ENCODE measurements at regions not wholly inside any gene's neighbourhood (a gene's known extent, or its start where the extent isn't known, plus 50 kb on each side); places are given as distances from the start of the nearest gene placed in this dataset.

DNA sequence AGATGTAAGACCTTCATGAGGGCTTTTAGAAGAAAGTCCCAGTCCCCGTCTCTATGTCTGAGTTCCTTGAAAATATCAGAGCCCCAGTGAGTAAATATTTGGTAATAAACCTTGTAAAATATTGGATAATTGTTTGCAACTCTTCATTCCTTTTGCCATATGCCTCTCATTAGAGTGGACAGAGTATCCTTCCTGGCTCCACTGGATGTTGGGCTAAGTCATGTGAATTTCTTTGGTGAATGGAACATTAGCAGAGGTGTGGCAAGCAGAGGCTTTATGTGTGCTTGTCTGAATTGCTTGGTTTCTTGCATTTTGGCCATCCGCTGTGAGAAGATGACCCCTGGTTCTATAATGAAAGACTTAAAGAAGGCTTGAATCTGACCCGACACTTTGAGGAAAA lies 490.3 kb downstream of the METTL15 start:
- Histone ChIP-seq H3K4me3 (ENCODE audit: low read depth, low read length) (no peak overlapping the region), H3K27ac (ENCODE audit: low read depth, low read length) (no peak overlapping the region), H3K79me2 (ENCODE audit: control insufficient read depth, insufficient read depth, low read length, unreplicated experiment) (no peaks in the 10 kb centered on the region), H3K27me3 (ENCODE audit: insufficient read depth, low read length) (no peaks in the 10 kb centered on the region), H3K36me3 (ENCODE audit: insufficient read depth, low read length) (no peaks in the 10 kb centered on the region), H3K4me1 (ENCODE audit: control insufficient read depth, insufficient read depth, low read length, unreplicated experiment) (no peaks in the 10 kb centered on the region), H2AFZ (ENCODE audit: low read length, unreplicated experiment) (no peak overlapping the region)

GRCh38 chr11:28596816-28597215 lies 488.6 kb downstream of the METTL15 start:
- H3K36me3 ChIP-seq (ENCODE audit: insufficient read depth, low read length): no peaks in the 10 kb centered on the region
- H3K79me2 ChIP-seq (ENCODE audit: control insufficient read depth, insufficient read depth, low read length, unreplicated experiment): no peaks in the 10 kb centered on the region
- H3K27me3 ChIP-seq (ENCODE audit: insufficient read depth, low read length): no peaks in the 10 kb centered on the region
- no peak overlapping the region for H2AFZ ChIP-seq (ENCODE audit: low read length, unreplicated experiment)
- no peak overlapping the region for H3K27ac ChIP-seq (ENCODE audit: low read depth, low read length)
- H3K4me3 ChIP-seq (ENCODE audit: low read depth, low read length): no peak overlapping the region
- no peaks in the 10 kb centered on the region for H3K4me1 ChIP-seq (ENCODE audit: control insufficient read depth, insufficient read depth, low read length, unreplicated experiment)

GRCh38 chr11:28592141-28592540 lies 484.0 kb downstream of the METTL15 start:
- Histone ChIP-seq H3K79me2 (ENCODE audit: control insufficient read depth, insufficient read depth, low read length, unreplicated experiment) (no peaks in the 10 kb centered on the region), H3K36me3 (ENCODE audit: insufficient read depth, low read length) (no peaks in the 10 kb centered on the region), H3K4me1 (ENCODE audit: control insufficient read depth, insufficient read depth, low read length, unreplicated experiment) (no peaks in the 10 kb centered on the region), H2AFZ (ENCODE audit: low read length, unreplicated experiment) (no peak overlapping the region), H3K4me3 (ENCODE audit: low read depth, low read length) (no peak overlapping the region), H3K27me3 (ENCODE audit: insufficient read depth, low read length) (no peaks in the 10 kb centered on the region), H3K27ac (ENCODE audit: low read depth, low read length) (no peak overlapping the region)

GRCh38 chr11:28584992-28585391 lies 476.8 kb downstream of the METTL15 start:
- H3K27me3 ChIP-seq (ENCODE audit: insufficient read depth, low read length): no peaks in the 10 kb centered on the region
- no peak overlapping the region for H3K4me3 ChIP-seq (ENCODE audit: low read depth, low read length)
- no peak overlapping the region for H3K27ac ChIP-seq (ENCODE audit: low read depth, low read length)
- H2AFZ ChIP-seq (ENCODE audit: low read length, unreplicated experiment): no peak overlapping the region
- H3K36me3 ChIP-seq (ENCODE audit: insufficient read depth, low read length): no peaks in the 10 kb centered on the region
- no peaks in the 10 kb centered on the region for H3K79me2 ChIP-seq (ENCODE audit: control insufficient read depth, insufficient read depth, low read length, unreplicated experiment)
- H3K4me1 ChIP-seq (ENCODE audit: control insufficient read depth, insufficient read depth, low read length, unreplicated experiment): no peaks in the 10 kb centered on the region

- H3K4me1 ChIP-seq (ENCODE audit: control insufficient read depth, insufficient read depth, low read length, unreplicated experiment): no peaks in the 10 kb centered on the region
- H2AFZ ChIP-seq (ENCODE audit: low read length, unreplicated experiment): no peak overlapping the region
- no peaks in the 10 kb centered on the region for H3K36me3 ChIP-seq (ENCODE audit: insufficient read depth, low read length)
- H3K27me3 ChIP-seq (ENCODE audit: insufficient read depth, low read length): no peaks in the 10 kb centered on the region
- H3K79me2 ChIP-seq (ENCODE audit: control insufficient read depth, insufficient read depth, low read length, unreplicated experiment): no peaks in the 10 kb centered on the region
- no peak overlapping the region for H3K4me3 ChIP-seq (ENCODE audit: low read depth, low read length)
- no peak overlapping the region for H3K27ac ChIP-seq (ENCODE audit: low read depth, low read length)
These were observed 474.3 kb downstream of the METTL15 start for GRCh38 chr11:28582506-28582905.

GRCh38 chr11:28581286-28582242 lies 473.4 kb downstream of the METTL15 start:
- Histone ChIP-seq H3K4me3 (ENCODE audit: low read depth, low read length) (no peak overlapping the region), H3K79me2 (ENCODE audit: control insufficient read depth, insufficient read depth, low read length, unreplicated experiment) (no peaks in the 10 kb centered on the region), H3K27ac (ENCODE audit: low read depth, low read length) (no peak overlapping the region), H3K4me1 (ENCODE audit: control insufficient read depth, insufficient read depth, low read length, unreplicated experiment) (no peaks in the 10 kb centered on the region), H3K27me3 (ENCODE audit: insufficient read depth, low read length) (no peaks in the 10 kb centered on the region), H3K36me3 (ENCODE audit: insufficient read depth, low read length) (no peaks in the 10 kb centered on the region), H2AFZ (ENCODE audit: low read length, unreplicated experiment) (no peak overlapping the region)

GRCh38 chr11:28571371-28571770 lies 463.2 kb downstream of the METTL15 start:
- Histone ChIP-seq H3K79me2 (ENCODE audit: control insufficient read depth, insufficient read depth, low read length, unreplicated experiment) (no peaks in the 10 kb centered on the region), H3K27ac (ENCODE audit: low read depth, low read length) (no peak overlapping the region), H2AFZ (ENCODE audit: low read length, unreplicated experiment) (no peak overlapping the region), H3K36me3 (ENCODE audit: insufficient read depth, low read length) (no peaks in the 10 kb centered on the region), H3K4me1 (ENCODE audit: control insufficient read depth, insufficient read depth, low read length, unreplicated experiment) (peaks cover 8% of the 10 kb centered on the region), H3K4me3 (ENCODE audit: low read depth, low read length) (no peak overlapping the region), H3K27me3 (ENCODE audit: insufficient read depth, low read length) (no peaks in the 10 kb centered on the region)

- Histone ChIP-seq H3K27me3 (ENCODE audit: insufficient read depth, low read length) (no peaks in the 10 kb centered on the region), H3K4me1 (ENCODE audit: control insufficient read depth, insufficient read depth, low read length, unreplicated experiment) (peaks cover 20% of the 10 kb centered on the region), H3K79me2 (ENCODE audit: control insufficient read depth, insufficient read depth, low read length, unreplicated experiment) (no peaks in the 10 kb centered on the region), H3K36me3 (ENCODE audit: insufficient read depth, low read length) (no peaks in the 10 kb centered on the region), H3K4me3 (ENCODE audit: low read depth, low read length) (no peak overlapping the region), H2AFZ (ENCODE audit: low read length, unreplicated experiment) (no peak overlapping the region), H3K27ac (ENCODE audit: low read depth, low read length) (no peak overlapping the region)
These were observed 460.9 kb downstream of the METTL15 start for GRCh38 chr11:28569106-28569505.

DNA sequence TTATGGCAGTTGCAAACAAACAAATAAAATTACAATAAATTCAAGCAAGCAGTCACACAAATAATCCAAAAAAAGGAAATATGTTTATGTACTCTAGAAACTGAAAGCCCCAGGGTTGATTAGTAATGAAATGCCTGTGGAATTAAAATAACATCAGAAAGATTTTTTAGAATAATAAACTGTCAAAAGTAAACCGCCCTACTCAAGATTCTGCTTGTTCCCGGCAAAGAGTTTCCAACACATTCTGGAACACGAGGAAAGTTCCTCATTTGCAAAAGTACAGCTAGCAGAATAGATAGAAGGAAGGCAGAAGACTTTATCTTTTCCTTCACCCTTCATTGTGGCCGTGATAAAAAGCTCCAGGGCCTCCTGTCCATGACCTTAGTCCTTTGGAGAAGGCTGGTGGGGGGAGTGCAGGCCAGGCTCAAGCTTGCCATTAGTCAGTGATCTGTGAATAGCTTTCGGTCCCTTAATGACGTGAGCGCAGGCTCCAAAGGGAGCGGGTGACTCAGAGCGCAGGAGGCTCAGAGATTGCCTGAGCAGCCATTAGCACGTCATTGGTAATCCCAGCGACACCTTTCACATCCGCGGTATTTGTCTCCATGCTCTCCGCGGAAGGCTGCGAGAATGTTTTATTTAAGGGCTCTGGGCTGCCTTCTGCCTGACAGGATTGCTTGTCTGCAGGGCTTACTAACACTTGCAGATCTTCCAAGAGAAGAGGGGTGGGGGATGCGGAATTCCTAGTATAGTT lies 458.3 kb downstream of the METTL15 start:
- H2AFZ ChIP-seq (ENCODE audit: low read length, unreplicated experiment): peak overlapping the region; percentile 63
- no peaks in the 10 kb centered on the region for H3K36me3 ChIP-seq (ENCODE audit: insufficient read depth, low read length)
- no peaks in the 10 kb centered on the region for H3K79me2 ChIP-seq (ENCODE audit: control insufficient read depth, insufficient read depth, low read length, unreplicated experiment)
- H3K27ac ChIP-seq (ENCODE audit: low read depth, low read length): peak overlapping the region; percentile 93
- H3K4me3 ChIP-seq (ENCODE audit: low read depth, low read length): peak overlapping the region; percentile 60
- H3K27me3 ChIP-seq (ENCODE audit: insufficient read depth, low read length): no peaks in the 10 kb centered on the region
- H3K4me1 ChIP-seq (ENCODE audit: control insufficient read depth, insufficient read depth, low read length, unreplicated experiment): peaks cover 20% of the 10 kb centered on the region

- Histone ChIP-seq H3K4me3 (ENCODE audit: low read depth, low read length) (no peak overlapping the region), H3K27me3 (ENCODE audit: insufficient read depth, low read length) (no peaks in the 10 kb centered on the region), H3K79me2 (ENCODE audit: control insufficient read depth, insufficient read depth, low read length, unreplicated experiment) (no peaks in the 10 kb centered on the region), H3K36me3 (ENCODE audit: insufficient read depth, low read length) (no peaks in the 10 kb centered on the region), H2AFZ (ENCODE audit: low read length, unreplicated experiment) (no peak overlapping the region), H3K4me1 (ENCODE audit: control insufficient read depth, insufficient read depth, low read length, unreplicated experiment) (no peaks in the 10 kb centered on the region), H3K27ac (ENCODE audit: low read depth, low read length) (no peak overlapping the region)
These were observed 451.3 kb downstream of the METTL15 start for GRCh38 chr11:28559492-28559891.
